ENCODE measurements at regions not wholly inside any gene's neighbourhood (a gene's known extent, or its start where the extent isn't known, plus 50 kb on each side); places are given as distances from the start of the nearest gene placed in this dataset.

GRCh38 chr15:35596285-35596684 is 50.3 kb upstream of the DPH6 start:
- no peak for DNase-seq
- Mint-ChIP-seq H3K4me1 (ENCODE audit: low read depth) (no peaks in the 10 kb centered on the region), H3K36me3 (ENCODE audit: low read depth) (no peaks in the 10 kb centered on the region), H3K27ac (no peak overlapping the region), H3K27me3 (ENCODE audit: low read depth) (peaks cover 14% of the 10 kb centered on the region), H3K4me3 (no peak overlapping the region), H3K9me3 (peaks cover 6% of the 10 kb centered on the region)
- CTCF ChIA-PET, result no interaction called here
- intact Hi-C loops (cut with micrococcal nuclease), result no loop called here

- DNase-seq, result no peak
- CTCF ChIA-PET, result no interaction called here
- Mint-ChIP-seq H3K4me1 (ENCODE audit: low read depth) (no peaks in the 10 kb centered on the region), H3K36me3 (ENCODE audit: low read depth) (no peaks in the 10 kb centered on the region), H3K9me3 (no peaks in the 10 kb centered on the region), H3K27me3 (ENCODE audit: low read depth) (peaks cover 10% of the 10 kb centered on the region), H3K27ac (no peak overlapping the region), H3K4me3 (no peak overlapping the region)
- intact Hi-C loops (cut with micrococcal nuclease), result no loop called here
These were observed 56.9 kb upstream of the DPH6 start for GRCh38 chr15:35602836-35603235.

- Mint-ChIP-seq H3K4me1 (ENCODE audit: low read depth) (no peaks in the 10 kb centered on the region), H3K36me3 (ENCODE audit: low read depth) (no peaks in the 10 kb centered on the region), H3K27ac (no peak overlapping the region), H3K4me3 (no peak overlapping the region), H3K27me3 (ENCODE audit: low read depth) (peaks cover 10% of the 10 kb centered on the region), H3K9me3 (no peaks in the 10 kb centered on the region)
- CTCF ChIA-PET, result no interaction called here
- no peak for DNase-seq
- intact Hi-C loops (cut with micrococcal nuclease), result no loop called here
These were observed 57.3 kb upstream of the DPH6 start for GRCh38 chr15:35603301-35603700.

- Mint-ChIP-seq H3K4me3 (no peak overlapping the region), H3K27ac (no peak overlapping the region), H3K27me3 (ENCODE audit: low read depth) (peaks cover 8% of the 10 kb centered on the region), H3K9me3 (no peaks in the 10 kb centered on the region), H3K4me1 (ENCODE audit: low read depth) (no peaks in the 10 kb centered on the region), H3K36me3 (ENCODE audit: low read depth) (no peaks in the 10 kb centered on the region)
- intact Hi-C loops (cut with micrococcal nuclease), result no loop called here
- CTCF ChIA-PET, result no interaction called here
- DNase-seq, result no peak
These were observed 57.9 kb upstream of the DPH6 start for GRCh38 chr15:35603856-35604255.

- DNase-seq, result no peak
- no peak overlapping the region for H3K27ac Mint-ChIP-seq
- H3K36me3 Mint-ChIP-seq (ENCODE audit: low read depth), result no peaks in the 10 kb centered on the region
- no peaks in the 10 kb centered on the region for H3K4me1 Mint-ChIP-seq (ENCODE audit: low read depth)
- CTCF ChIA-PET, result no interaction called here
- peaks cover 4% of the 10 kb centered on the region for H3K9me3 Mint-ChIP-seq
- intact Hi-C loops (cut with micrococcal nuclease), result no loop called here
- H3K4me3 Mint-ChIP-seq, result no peak overlapping the region
- peaks cover 1% of the 10 kb centered on the region for H3K27me3 Mint-ChIP-seq (ENCODE audit: low read depth)
These were observed 59.9 kb upstream of the DPH6 start for GRCh38 chr15:35605764-35606449.

GRCh38 chr15:35606450-35606779 is 60.5 kb upstream of the DPH6 start:
- DNase-seq, result no peak
- CTCF ChIA-PET, result no interaction called here
- H3K4me1 Mint-ChIP-seq (ENCODE audit: low read depth), result no peaks in the 10 kb centered on the region
- no peaks in the 10 kb centered on the region for H3K36me3 Mint-ChIP-seq (ENCODE audit: low read depth)
- H3K4me3 Mint-ChIP-seq, result no peak overlapping the region
- intact Hi-C loops (cut with micrococcal nuclease), result no loop called here
- H3K27ac Mint-ChIP-seq, result no peak overlapping the region
- H3K27me3 Mint-ChIP-seq (ENCODE audit: low read depth), result no peaks in the 10 kb centered on the region
- peaks cover 4% of the 10 kb centered on the region for H3K9me3 Mint-ChIP-seq

GRCh38 chr15:35616498-35617271 is 70.7 kb upstream of the DPH6 start:
- DNase-seq, result no peak
- peaks cover 12% of the 10 kb centered on the region for H3K9me3 Mint-ChIP-seq
- no peaks in the 10 kb centered on the region for H3K36me3 Mint-ChIP-seq (ENCODE audit: low read depth)
- H3K27me3 Mint-ChIP-seq (ENCODE audit: low read depth), result peaks cover 12% of the 10 kb centered on the region
- no peak overlapping the region for H3K27ac Mint-ChIP-seq
- no peaks in the 10 kb centered on the region for H3K4me1 Mint-ChIP-seq (ENCODE audit: low read depth)
- intact Hi-C loops (cut with micrococcal nuclease), result no loop called here
- CTCF ChIA-PET, result interaction anchor here (0.5 kb wide), 1 partner anchor 1544 kb away, joined by 3 read pairs; no protein-coding TSS in a partner anchor
- no peak overlapping the region for H3K4me3 Mint-ChIP-seq

GRCh38 chr15:35618260-35619188 is 72.6 kb upstream of the DPH6 start:
- intact Hi-C loops (cut with micrococcal nuclease), result no loop called here
- H3K36me3 Mint-ChIP-seq (ENCODE audit: low read depth), result no peaks in the 10 kb centered on the region
- no peaks in the 10 kb centered on the region for H3K4me1 Mint-ChIP-seq (ENCODE audit: low read depth)
- no peak for DNase-seq
- no peak overlapping the region for H3K27ac Mint-ChIP-seq
- CTCF ChIA-PET, result no interaction called here
- H3K4me3 Mint-ChIP-seq, result no peak overlapping the region
- peaks cover 12% of the 10 kb centered on the region for H3K27me3 Mint-ChIP-seq (ENCODE audit: low read depth)
- H3K9me3 Mint-ChIP-seq, result peaks cover 5% of the 10 kb centered on the region

- Mint-ChIP-seq H3K4me3 (no peak overlapping the region), H3K4me1 (ENCODE audit: low read depth) (no peaks in the 10 kb centered on the region), H3K9me3 (no peaks in the 10 kb centered on the region), H3K36me3 (ENCODE audit: low read depth) (no peaks in the 10 kb centered on the region), H3K27me3 (ENCODE audit: low read depth) (peaks cover 20% of the 10 kb centered on the region), H3K27ac (no peak overlapping the region)
- no peak for DNase-seq
- intact Hi-C loops (cut with micrococcal nuclease), result no loop called here
- CTCF ChIA-PET, result no interaction called here
These were observed 76.8 kb upstream of the DPH6 start for GRCh38 chr15:35622641-35623340.

GRCh38 chr15:35624881-35625280 is 78.9 kb upstream of the DPH6 start:
- Mint-ChIP-seq H3K4me3 (no peak overlapping the region), H3K27me3 (ENCODE audit: low read depth) (peaks cover 21% of the 10 kb centered on the region), H3K36me3 (ENCODE audit: low read depth) (no peaks in the 10 kb centered on the region), H3K4me1 (ENCODE audit: low read depth) (no peaks in the 10 kb centered on the region), H3K27ac (no peak overlapping the region), H3K9me3 (no peaks in the 10 kb centered on the region)
- intact Hi-C loops (cut with micrococcal nuclease), result no loop called here
- CTCF ChIA-PET, result no interaction called here
- DNase-seq, result no peak

GRCh38 chr15:35626571-35627318 is 80.8 kb upstream of the DPH6 start:
- peaks cover 17% of the 10 kb centered on the region for H3K27me3 Mint-ChIP-seq (ENCODE audit: low read depth)
- no peak overlapping the region for H3K27ac Mint-ChIP-seq
- H3K4me3 Mint-ChIP-seq, result no peak overlapping the region
- no peak for DNase-seq
- H3K9me3 Mint-ChIP-seq, result no peaks in the 10 kb centered on the region
- H3K36me3 Mint-ChIP-seq (ENCODE audit: low read depth), result no peaks in the 10 kb centered on the region
- CTCF ChIA-PET, result no interaction called here
- intact Hi-C loops (cut with micrococcal nuclease), result no loop called here
- no peaks in the 10 kb centered on the region for H3K4me1 Mint-ChIP-seq (ENCODE audit: low read depth)

GRCh38 chr15:35627696-35628095 is 81.7 kb upstream of the DPH6 start:
- no peaks in the 10 kb centered on the region for H3K9me3 Mint-ChIP-seq
- CTCF ChIA-PET, result no interaction called here
- intact Hi-C loops (cut with micrococcal nuclease), result no loop called here
- no peak overlapping the region for H3K27ac Mint-ChIP-seq
- DNase-seq, result no peak
- no peak overlapping the region for H3K4me3 Mint-ChIP-seq
- H3K27me3 Mint-ChIP-seq (ENCODE audit: low read depth), result peaks cover 19% of the 10 kb centered on the region
- H3K36me3 Mint-ChIP-seq (ENCODE audit: low read depth), result no peaks in the 10 kb centered on the region
- no peaks in the 10 kb centered on the region for H3K4me1 Mint-ChIP-seq (ENCODE audit: low read depth)
